OCI-LY1 (cell line): ENCODE measurements at regions not wholly inside any gene's neighbourhood (a gene's known extent, or its start where the extent isn't known, plus 50 kb on each side); places are given as distances from the start of the nearest gene placed in this dataset.

Experiments
- EZH2 ChIP-seq: fragments of 200-600 bp; sonication (generic), shearing (Covaris generic); IDR thresholded peaks from 2 replicates; pipeline ENCODE4 v1.8.0; 2017; ENCODE audit warnings: borderline replicate concordance, mixed run types, mild to moderate bottlenecking, antibody characterized with exemption, low read length, moderate library complexity, mixed read lengths
- TF ChIP-seq, protein P1 (sequence below): fragments of 200-600 bp; sonication (generic), shearing (Covaris generic); IDR thresholded peaks from 2 replicates; pipeline ENCODE4 v1.5.1; 2017; ENCODE audit warnings: mild to moderate bottlenecking, antibody characterized with exemption, low read length, moderate library complexity, mixed read lengths

- TF ChIP-seq, protein P1, sequence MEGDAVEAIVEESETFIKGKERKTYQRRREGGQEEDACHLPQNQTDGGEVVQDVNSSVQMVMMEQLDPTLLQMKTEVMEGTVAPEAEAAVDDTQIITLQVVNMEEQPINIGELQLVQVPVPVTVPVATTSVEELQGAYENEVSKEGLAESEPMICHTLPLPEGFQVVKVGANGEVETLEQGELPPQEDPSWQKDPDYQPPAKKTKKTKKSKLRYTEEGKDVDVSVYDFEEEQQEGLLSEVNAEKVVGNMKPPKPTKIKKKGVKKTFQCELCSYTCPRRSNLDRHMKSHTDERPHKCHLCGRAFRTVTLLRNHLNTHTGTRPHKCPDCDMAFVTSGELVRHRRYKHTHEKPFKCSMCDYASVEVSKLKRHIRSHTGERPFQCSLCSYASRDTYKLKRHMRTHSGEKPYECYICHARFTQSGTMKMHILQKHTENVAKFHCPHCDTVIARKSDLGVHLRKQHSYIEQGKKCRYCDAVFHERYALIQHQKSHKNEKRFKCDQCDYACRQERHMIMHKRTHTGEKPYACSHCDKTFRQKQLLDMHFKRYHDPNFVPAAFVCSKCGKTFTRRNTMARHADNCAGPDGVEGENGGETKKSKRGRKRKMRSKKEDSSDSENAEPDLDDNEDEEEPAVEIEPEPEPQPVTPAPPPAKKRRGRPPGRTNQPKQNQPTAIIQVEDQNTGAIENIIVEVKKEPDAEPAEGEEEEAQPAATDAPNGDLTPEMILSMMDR, result no peak
- TF ChIP-seq EZH2, result no peak
These were observed 354.0 kb downstream of the ARL4A start for GRCh38 chr7:13041368-13041988.
